GM12874 (cell line): ENCODE measurements at regions not wholly inside any gene's neighbourhood (a gene's known extent, or its start where the extent isn't known, plus 50 kb on each side); places are given as distances from the start of the nearest gene placed in this dataset.

Source experiments
- CTCF ChIP-seq: IDR thresholded peaks from 2 replicates; pipeline ENCODE4 v1.5.1; 2011; ENCODE audit warnings: low read depth, mild to moderate bottlenecking, control low read depth, low read length, moderate library complexity; ENCODE audit not compliant: insufficient read depth

GRCh38 chr16:82252582-82252981 lies 82.6 kb upstream of the MPHOSPH6 start:
- TF ChIP-seq CTCF = no peak

GRCh38 chr16:82248677-82249076 lies 78.7 kb upstream of the MPHOSPH6 start:
- TF ChIP-seq CTCF = no peak

- TF ChIP-seq CTCF = no peak
Measured at GRCh38 chr16:82248012-82248656, 78.1 kb upstream of the MPHOSPH6 start.

- no peak for TF ChIP-seq CTCF
Measured at GRCh38 chr16:82242201-82242600, 72.2 kb upstream of the MPHOSPH6 start.

- TF ChIP-seq CTCF = no peak
Measured at GRCh38 chr16:82241469-82242052, 71.5 kb upstream of the MPHOSPH6 start.

GRCh38 chr16:82240111-82240510 lies 70.1 kb upstream of the MPHOSPH6 start:
- no peak for TF ChIP-seq CTCF

GRCh38 chr16:82236875-82237274 lies 66.9 kb upstream of the MPHOSPH6 start:
- no peak for TF ChIP-seq CTCF
